WI38 (cell line): ENCODE measurements at regions not wholly inside any gene's neighbourhood (a gene's known extent, or its start where the extent isn't known, plus 50 kb on each side); places are given as distances from the start of the nearest gene placed in this dataset.

Experiments
- H3K4me3 ChIP-seq: 2 replicates; pipeline ENCODE4 v1.5.1; 2011; ENCODE audit warnings: low read depth, mild to moderate bottlenecking, control low read depth, low read length
- CTCF ChIP-seq: IDR thresholded peaks from 2 replicates; pipeline ENCODE4 v1.5.1; 2012; ENCODE audit warnings: low read depth, mild to moderate bottlenecking, control low read depth, low read length

GRCh38 chr5:40010436-40010835 is 585.7 kb upstream of the DAB2 start:
- no peak overlapping the region for H3K4me3 ChIP-seq
- TF ChIP-seq CTCF: no peak

GRCh38 chr5:40006260-40006659 is 581.5 kb upstream of the DAB2 start:
- H3K4me3 ChIP-seq: no peak overlapping the region
- no peak for TF ChIP-seq CTCF

- TF ChIP-seq CTCF: no peak
- no peak overlapping the region for H3K4me3 ChIP-seq
These were observed 577.0 kb upstream of the DAB2 start for GRCh38 chr5:40001796-40002195.

- TF ChIP-seq CTCF: no peak
These were observed 573.7 kb upstream of the DAB2 start for GRCh38 chr5:39998518-39998917.

GRCh38 chr5:39995990-39996389 is 571.2 kb upstream of the DAB2 start:
- TF ChIP-seq CTCF: no peak
- H3K4me3 ChIP-seq: no peak overlapping the region

More at GRCh38 chr5:39998518-39998917, 573.7 kb upstream of the DAB2 start:
- H3K4me3 ChIP-seq: no peak overlapping the region

GRCh38 chr5:39992617-39993202 is 567.9 kb upstream of the DAB2 start:
- TF ChIP-seq CTCF: no peak
- H3K4me3 ChIP-seq: no peak overlapping the region

- no peak for TF ChIP-seq CTCF
- no peak overlapping the region for H3K4me3 ChIP-seq
These were observed 561.8 kb upstream of the DAB2 start for GRCh38 chr5:39986614-39987013.
